Ishikawa (cell line): ENCODE measurements at regions not wholly inside any gene's neighbourhood (a gene's known extent, or its start where the extent isn't known, plus 50 kb on each side); places are given as distances from the start of the nearest gene placed in this dataset.

Experiments used
- CEBPB ChIP-seq: IDR thresholded peaks from 2 replicates; pipeline ENCODE4 v1.6.1; 2012
- CREB1 ChIP-seq: IDR thresholded peaks from 2 replicates; pipeline ENCODE4 v1.6.1; 2012; ENCODE audit warnings: low read depth
- EGR1 ChIP-seq: IDR thresholded peaks from 2 replicates; pipeline ENCODE4 v1.6.1; 2012
- EP300 ChIP-seq: IDR thresholded peaks from 2 replicates; pipeline ENCODE4 v1.6.1; 2012; ENCODE audit warnings: borderline replicate concordance
- FOXM1 ChIP-seq: IDR thresholded peaks from 2 replicates; pipeline ENCODE4 v1.6.1; 2012; ENCODE audit warnings: low read depth, borderline replicate concordance
- MAX ChIP-seq: IDR thresholded peaks from 2 replicates; pipeline ENCODE4 v1.6.1; 2012
- NFIC ChIP-seq: IDR thresholded peaks from 2 replicates; pipeline ENCODE4 v1.6.1; 2012
- RAD21 ChIP-seq: IDR thresholded peaks from 2 replicates; pipeline ENCODE4 v1.6.1; 2012; ENCODE audit warnings: low read depth
- REST ChIP-seq: IDR thresholded peaks from 2 replicates; pipeline ENCODE4 v1.6.1; 2012; ENCODE audit warnings: low read depth, mild to moderate bottlenecking
- TAF1 ChIP-seq: IDR thresholded peaks from 2 replicates; pipeline ENCODE4 v1.6.1; 2012; ENCODE audit warnings: low read depth, mild to moderate bottlenecking
- TCF12 ChIP-seq: IDR thresholded peaks from 2 replicates; pipeline ENCODE4 v1.6.1; 2012; ENCODE audit warnings: low read depth
- TEAD4 ChIP-seq: IDR thresholded peaks from 2 replicates; pipeline ENCODE4 v1.6.1; 2012
- USF1 ChIP-seq: IDR thresholded peaks from 2 replicates; pipeline ENCODE4 v1.6.1; 2012
- YY1 ChIP-seq: IDR thresholded peaks from 2 replicates; pipeline ENCODE4 v1.6.1; 2012; ENCODE audit warnings: low read depth
- ZBTB7A ChIP-seq: IDR thresholded peaks from 2 replicates; pipeline ENCODE4 v1.6.1; 2012; ENCODE audit warnings: low read depth

GRCh38 chr3:5437296-5437782 lies 249.8 kb downstream of the EDEM1 start:
- TF ChIP-seq TCF12 (no peak), NFIC (no peak), REST (no peak), YY1 (no peak), EP300 (no peak), USF1 (no peak), EGR1 (no peak), TAF1 (no peak)

GRCh38 chr3:5437783-5438323 lies 250.3 kb downstream of the EDEM1 start:
- TF ChIP-seq CEBPB (no peak), TEAD4 (no peak), EGR1 (no peak), USF1 (no peak), CREB1 (no peak), TAF1 (no peak)

GRCh38 chr3:5441401-5441800 lies 253.9 kb downstream of the EDEM1 start:
- TF ChIP-seq NFIC (no peak), YY1 (no peak), FOXM1 (no peak)

- TF ChIP-seq TCF12: no peak
- no peak for TF ChIP-seq FOXM1
- TF ChIP-seq MAX: no peak
These were observed 254.7 kb downstream of the EDEM1 start for GRCh38 chr3:5442106-5442785.

- no peak for TF ChIP-seq FOXM1
These were observed 255.3 kb downstream of the EDEM1 start for GRCh38 chr3:5442786-5443138.

- TF ChIP-seq TCF12 (no peak), TEAD4 (no peak), FOXM1 (no peak), ZBTB7A (no peak), CREB1 (no peak), RAD21 (no peak), USF1 (no peak), EGR1 (no peak), TAF1 (no peak), EP300 (no peak)
These were observed 256.7 kb downstream of the EDEM1 start for GRCh38 chr3:5444253-5444652.

- no peak for TF ChIP-seq REST
These were observed 258.2 kb downstream of the EDEM1 start for GRCh38 chr3:5445676-5446201.
